ENCODE measurements at regions not wholly inside any gene's neighbourhood (a gene's known extent, or its start where the extent isn't known, plus 50 kb on each side); places are given as distances from the start of the nearest gene placed in this dataset.

- Histone ChIP-seq H3K9me3 (replicated peaks; ENCODE audit: insufficient read depth, low read length) (no peaks in the 10 kb centered on the region), H3K27me3 (replicated peaks; ENCODE audit: insufficient read depth, low read length) (no peaks in the 10 kb centered on the region), H3K9me2 (replicated peaks; ENCODE audit: insufficient read depth, low read length) (no peaks in the 10 kb centered on the region), H3K4me1 (ENCODE audit: low read length) (no peaks in the 10 kb centered on the region), H3K79me2 (ENCODE audit: low read length) (no peaks in the 10 kb centered on the region), H3K9ac (ENCODE audit: low read length) (no peak overlapping the region), H3K4me2 (ENCODE audit: low read depth, low read length) (no peak overlapping the region), H3K36me3 (replicated peaks; ENCODE audit: insufficient read depth, low read length) (no peaks in the 10 kb centered on the region), H3F3A (ENCODE audit: insufficient read depth, low read length) (no peaks in the 10 kb centered on the region), H3K4me3 (ENCODE audit: low read length) (no peak overlapping the region), H2AFZ (ENCODE audit: low read length) (no peak overlapping the region), H3K27ac (ENCODE audit: low read length) (no peak overlapping the region), H4K20me1 (ENCODE audit: insufficient read depth, low read length) (no peaks in the 10 kb centered on the region)
- no peak for TF ChIP-seq EZH2phosphoT487 (IDR thresholded peaks at IDR 0.05; ENCODE audit: low read length)
- TF ChIP-seq EZH2 (optimal IDR thresholded peaks at IDR 0.05; ENCODE audit: low read depth, low read length): no peak
- TF ChIP-seq CTCF (IDR thresholded peaks at IDR 0.05; ENCODE audit: low read length): no peak
- DNase-seq: no peak
Measured at GRCh38 chr5:6145616-6146237, 232.6 kb downstream of the MED10 start.

DNA sequence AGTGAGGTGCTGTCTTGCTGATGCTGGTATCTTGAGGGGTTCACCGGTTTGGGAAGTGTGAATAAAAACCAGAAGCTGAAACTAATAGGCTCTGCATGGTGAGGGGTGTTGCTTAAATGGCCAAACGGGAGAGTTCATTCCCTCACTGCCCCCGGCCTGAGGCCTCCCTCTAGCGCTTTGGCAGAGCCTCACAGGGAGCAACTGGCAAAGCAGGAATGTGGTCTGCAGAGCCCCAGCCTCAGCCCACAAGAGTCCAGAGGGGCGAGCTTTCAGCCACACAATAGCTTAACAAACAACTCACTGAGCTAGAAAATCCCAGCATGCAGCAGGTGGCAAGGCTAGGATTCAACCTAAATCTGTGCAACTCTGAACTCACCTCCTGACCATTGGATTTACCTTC is 234.8 kb downstream of the MED10 start:
- no peaks in the 10 kb centered on the region for H3K9me3 ChIP-seq (replicated peaks; ENCODE audit: insufficient read depth, low read length)
- no peak overlapping the region for H2AFZ ChIP-seq (ENCODE audit: low read length)

DNA sequence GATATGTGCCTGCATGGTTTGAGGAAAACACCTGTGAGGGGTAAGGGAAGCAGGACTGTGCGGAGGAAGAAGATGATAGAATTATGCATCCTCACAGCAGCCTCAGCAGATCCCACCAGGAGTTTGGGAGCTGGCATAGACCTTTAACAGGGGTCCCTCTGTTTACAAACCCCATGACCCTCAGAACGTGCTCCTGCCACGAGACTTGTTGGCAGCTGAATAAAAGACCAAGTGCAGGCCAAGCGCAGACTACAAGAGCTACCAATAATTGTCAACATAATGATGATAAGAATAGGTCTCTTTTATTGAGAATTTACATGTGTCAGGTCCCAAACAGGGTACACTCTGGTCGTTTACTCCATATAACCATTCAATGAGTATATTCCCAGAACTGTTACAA is 236.0 kb downstream of the MED10 start:
- H3K9me3 ChIP-seq (replicated peaks; ENCODE audit: insufficient read depth, low read length): no peaks in the 10 kb centered on the region
- no peaks in the 10 kb centered on the region for H3K79me2 ChIP-seq (ENCODE audit: low read length)
- TF ChIP-seq EZH2phosphoT487 (IDR thresholded peaks at IDR 0.05; ENCODE audit: low read length) (no peak), EZH2 (optimal IDR thresholded peaks at IDR 0.05; ENCODE audit: low read depth, low read length) (no peak), CTCF (IDR thresholded peaks at IDR 0.05; ENCODE audit: low read length) (no peak)
- H3K9ac ChIP-seq (ENCODE audit: low read length): no peak overlapping the region
- no peak for DNase-seq
- no peak overlapping the region for H3K27ac ChIP-seq (ENCODE audit: low read length)
- H3K4me2 ChIP-seq (ENCODE audit: low read depth, low read length): no peak overlapping the region
- no peaks in the 10 kb centered on the region for H3F3A ChIP-seq (ENCODE audit: insufficient read depth, low read length)
- no peaks in the 10 kb centered on the region for H3K36me3 ChIP-seq (replicated peaks; ENCODE audit: insufficient read depth, low read length)
- no peaks in the 10 kb centered on the region for H3K27me3 ChIP-seq (replicated peaks; ENCODE audit: insufficient read depth, low read length)
- H3K4me3 ChIP-seq (ENCODE audit: low read length): no peak overlapping the region
- no peaks in the 10 kb centered on the region for H3K9me2 ChIP-seq (replicated peaks; ENCODE audit: insufficient read depth, low read length)
- H2AFZ ChIP-seq (ENCODE audit: low read length): no peak overlapping the region
- no peaks in the 10 kb centered on the region for H3K4me1 ChIP-seq (ENCODE audit: low read length)
- no peaks in the 10 kb centered on the region for H4K20me1 ChIP-seq (ENCODE audit: insufficient read depth, low read length)

More for the DNA sequence above, 234.8 kb downstream of the MED10 start:
- Histone ChIP-seq H3K36me3 (replicated peaks; ENCODE audit: insufficient read depth, low read length) (no peaks in the 10 kb centered on the region), H3K4me1 (ENCODE audit: low read length) (no peaks in the 10 kb centered on the region), H3K4me3 (ENCODE audit: low read length) (no peak overlapping the region), H3K79me2 (ENCODE audit: low read length) (no peaks in the 10 kb centered on the region), H3K27ac (ENCODE audit: low read length) (no peak overlapping the region), H3K9ac (ENCODE audit: low read length) (no peak overlapping the region), H3K9me2 (replicated peaks; ENCODE audit: insufficient read depth, low read length) (no peaks in the 10 kb centered on the region), H3F3A (ENCODE audit: insufficient read depth, low read length) (no peaks in the 10 kb centered on the region), H3K4me2 (ENCODE audit: low read depth, low read length) (no peak overlapping the region), H3K27me3 (replicated peaks; ENCODE audit: insufficient read depth, low read length) (no peaks in the 10 kb centered on the region), H4K20me1 (ENCODE audit: insufficient read depth, low read length) (no peaks in the 10 kb centered on the region)
- no peak for TF ChIP-seq EZH2 (optimal IDR thresholded peaks at IDR 0.05; ENCODE audit: low read depth, low read length)
- no peak for TF ChIP-seq EZH2phosphoT487 (IDR thresholded peaks at IDR 0.05; ENCODE audit: low read length)
- no peak for TF ChIP-seq CTCF (IDR thresholded peaks at IDR 0.05; ENCODE audit: low read length)
- DNase-seq: no peak

Measured in MM.1S (cell line).